Transverse colon (tissue), 4 donors: ENCODE measurements at regions not wholly inside any gene's neighbourhood (a gene's known extent, or its start where the extent isn't known, plus 50 kb on each side); places are given as distances from the start of the nearest gene placed in this dataset.

Experiments used
- DNase-seq: peaks from one replicate; pipeline ENCODE4 v3.0.0-alpha.2; 2019
- H3K27ac ChIP-seq, 4 donors: fragments of 200-600 bp; sonication (generic); 2 replicates each; pipeline ENCODE4 v1.5.1; 2016 to 2018; ENCODE audit warnings: inconsistent platforms in 4 of 4
- H3K27me3 ChIP-seq: fragments of 200-600 bp; sonication (generic); 2 replicates; pipeline ENCODE4 v1.5.1; 2017; ENCODE audit warnings: inconsistent platforms
- H3K36me3 ChIP-seq, 4 donors: fragments of 200-600 bp; sonication (generic); 2 replicates each; pipeline ENCODE4 v1.5.1; 2017 to 2019; ENCODE audit warnings: inconsistent platforms in 4 of 4
- H3K4me1 ChIP-seq, 4 donors: fragments of 200-600 bp; sonication (generic); 2 replicates each; pipeline ENCODE4 v1.5.1; 2017 to 2020; ENCODE audit warnings: inconsistent platforms in 4 of 4
- H3K4me3 ChIP-seq, 4 donors: fragments of 200-600 bp; sonication (generic); 1 replicate in 1 of 4; 2 replicates in 3 of 4; pipeline versions ENCODE4 v1.5.1 to v1.6.1; 2017 to 2019; ENCODE audit warnings: inconsistent platforms in 4 of 4
- H3K9me3 ChIP-seq, 2 donors: fragments of 200-600 bp; sonication (generic); 2 replicates each; pipeline ENCODE4 v1.5.1; 2017 to 2019; ENCODE audit warnings: inconsistent platforms in 2 of 2
- CTCF ChIP-seq, 5 experiments: fragments of 200-600 bp in 3 of 5; fragments of 450-650 bp in 2 of 5; sonication (generic) in 3 of 5; IDR thresholded peaks; 1 replicate in 2 of 5; 2 replicates in 3 of 5; pipeline ENCODE4 v1.5.1; 2016 to 2017; ENCODE audit warnings: antibody characterized with exemption in 5 of 5, inconsistent platforms in 3 of 5, mild to moderate bottlenecking in 2 of 5, moderate library complexity in 1 of 5
- EP300 ChIP-seq: sonication (generic); formaldehyde crosslinking; IDR thresholded peaks from one replicate; pipeline ENCODE4 v1.6.1; 2017; ENCODE audit warnings: antibody characterized with exemption, low read depth
- POLR2A ChIP-seq: fragments of 450-650 bp; IDR thresholded peaks from one replicate; pipeline ENCODE4 v1.6.1; 2016; ENCODE audit warnings: antibody characterized with exemption, mild to moderate bottlenecking, moderate library complexity
- POLR2AphosphoS5 ChIP-seq, 3 donors: sonication (generic); formaldehyde crosslinking; IDR thresholded peaks; one replicate each; pipeline ENCODE4 v1.6.1; 2016; ENCODE audit warnings: antibody characterized with exemption in 3 of 3
- WGBS, 2 donors: methylation state at CpG; one replicate each; pipeline ENCODE4 v1.1.5; 2018; ENCODE audit warnings: low coverage in 1 of 2; 5-methylcytosine and 5-hydroxymethylcytosine counted together
- in situ Hi-C, 4 donors: fragments of 200-750 bp; cut with MboI; loops; one replicate each; pipeline versions ENCODE4 v1.15.0 to v1.15.1; 2017; ENCODE audit warnings: low sequenced_read_pairs in 3 of 4, low pct_ligation_motif_present in 1 of 4, low pct_unique_long_range_greater_than_20kb in 1 of 4
- intact Hi-C: fragments of 100-400 bp; cut with DNase I; formaldehyde crosslinking; loops from one replicate; pipeline ENCODE4 v1.15.1; 2023; ENCODE audit warnings: low total_unique reads

- intact Hi-C loops, result no loop called here
- Histone ChIP-seq H3K4me3 (no peak overlapping the region), H3K9me3 (no peaks in the 10 kb centered on the region), H3K27ac (no peak overlapping the region), H3K36me3 (no peaks in the 10 kb centered on the region), H3K27me3 (no peaks in the 10 kb centered on the region), H3K4me1 (no peaks in the 10 kb centered on the region)
- in situ Hi-C loops, result no loop called here
- DNase-seq, result no peak
- 59 to 71% methylated on average over 2 of the region's 2 CpGs for WGBS, 2 donors
- TF ChIP-seq EP300 (no peak), POLR2A (no peak), CTCF (IDR thresholded peaks at IDR 0.05) (no peak), POLR2AphosphoS5 (IDR thresholded peaks at IDR 0.05) (no peak)
Observed at GRCh38 chr2:145546091-145546490, 1026.2 kb upstream of the ZEB2 start.

GRCh38 chr2:145543856-145544255 is 1023.9 kb upstream of the ZEB2 start:
- in situ Hi-C loops, result no loop called here
- Histone ChIP-seq H3K9me3 (no peaks in the 10 kb centered on the region), H3K27me3 (no peaks in the 10 kb centered on the region), H3K36me3 (no peaks in the 10 kb centered on the region), H3K4me1 (no peaks in the 10 kb centered on the region), H3K27ac (no peak overlapping the region), H3K4me3 (no peak overlapping the region)
- 55 to 71% methylated on average over 5 of the region's 5 CpGs for WGBS, 2 donors
- DNase-seq, result no peak
- intact Hi-C loops, result no loop called here
- TF ChIP-seq POLR2AphosphoS5 (IDR thresholded peaks at IDR 0.05) (no peak), CTCF (IDR thresholded peaks at IDR 0.05) (no peak), POLR2A (no peak), EP300 (no peak)

GRCh38 chr2:145543155-145543554 is 1023.2 kb upstream of the ZEB2 start:
- DNase-seq, result no peak
- in situ Hi-C loops, result no loop called here
- Histone ChIP-seq H3K27ac (no peak overlapping the region), H3K27me3 (no peaks in the 10 kb centered on the region), H3K4me1 (no peaks in the 10 kb centered on the region), H3K4me3 (no peak overlapping the region), H3K9me3 (no peaks in the 10 kb centered on the region), H3K36me3 (no peaks in the 10 kb centered on the region)
- TF ChIP-seq POLR2AphosphoS5 (IDR thresholded peaks at IDR 0.05) (no peak), EP300 (no peak), POLR2A (no peak), CTCF (IDR thresholded peaks at IDR 0.05) (no peak)
- 63 to 80% methylated on average over 2 of the region's 2 CpGs for WGBS, 2 donors
- intact Hi-C loops, result no loop called here

- no peaks in the 10 kb centered on the region for H3K4me1 ChIP-seq
- TF ChIP-seq POLR2AphosphoS5 (IDR thresholded peaks at IDR 0.05) (no peak), POLR2A (no peak), CTCF (IDR thresholded peaks at IDR 0.05) (no peak), EP300 (no peak)
- H3K4me3 ChIP-seq, result no peak overlapping the region
- no peaks in the 10 kb centered on the region for H3K27me3 ChIP-seq
- no peak for DNase-seq
- no peak overlapping the region for H3K27ac ChIP-seq
- WGBS, 2 donors, result 93 to 100% methylated on average over 1 to 2 of the region's 2 CpGs
- H3K36me3 ChIP-seq, result no peaks in the 10 kb centered on the region
- H3K9me3 ChIP-seq, result no peaks in the 10 kb centered on the region
- intact Hi-C loops (no loop called here), in situ Hi-C loops (no loop called here)
Observed at GRCh38 chr2:145541028-145541427, 1021.1 kb upstream of the ZEB2 start.
